Astrocyte (in vitro differentiated cells and primary cell): ENCODE measurements at regions not wholly inside any gene's neighbourhood (a gene's known extent, or its start where the extent isn't known, plus 50 kb on each side); places are given as distances from the start of the nearest gene placed in this dataset.
A peak's percentile ranks its signal among the peaks of the same experiment; 100 is the strongest.

Experiments
- DNase-seq: peaks from one replicate; pipeline ENCODE4 v3.0.0-alpha.2; 2010; ENCODE audit warnings: low read depth
- FAIRE-seq: peaks from 2 replicates; lab custom pipeline; 2011; peaks lifted over from hg19 to GRCh38; lab: Jason Lieb, UNC
- H2AFZ ChIP-seq: 2 replicates; pipeline ENCODE4 v1.6.0; 2012; ENCODE audit warnings: low read depth, low read length, inconsistent platforms
- H3K27ac ChIP-seq: 2 replicates; pipeline ENCODE4 v1.5.1; 2011; ENCODE audit warnings: low read depth, low read length, inconsistent platforms
- H3K27me3 ChIP-seq: 2 replicates; pipeline ENCODE4 v1.6.0; 2011; ENCODE audit warnings: low read length, inconsistent platforms; ENCODE audit not compliant: insufficient read depth
- H3K36me3 ChIP-seq: 2 replicates; pipeline ENCODE4 v1.5.1; 2011; ENCODE audit warnings: low read length, inconsistent platforms; ENCODE audit not compliant: insufficient read depth
- H3K4me1 ChIP-seq: 2 replicates; pipeline ENCODE4 v1.5.1; 2011; ENCODE audit warnings: low read length, inconsistent platforms; ENCODE audit not compliant: insufficient read depth
- H3K4me2 ChIP-seq: 2 replicates; pipeline ENCODE4 v1.6.0; 2012; ENCODE audit warnings: low read length, inconsistent platforms
- H3K4me3 ChIP-seq: 2 replicates; pipeline ENCODE4 v1.5.1; 2011; ENCODE audit warnings: low read depth, mild to moderate bottlenecking, low read length, inconsistent platforms; ENCODE audit not compliant: insufficient read depth
- H3K79me2 ChIP-seq: 2 replicates; pipeline ENCODE4 v1.6.0; 2012; ENCODE audit warnings: mild to moderate bottlenecking, low read length, inconsistent platforms; ENCODE audit not compliant: insufficient read depth
- H3K9ac ChIP-seq: 2 replicates; pipeline ENCODE4 v1.6.0; 2012; ENCODE audit warnings: mild to moderate bottlenecking, low read length, inconsistent platforms
- H3K9me3 ChIP-seq: 2 replicates; pipeline ENCODE4 v1.5.1; 2012; ENCODE audit warnings: low read depth, mild to moderate bottlenecking, low read length, inconsistent platforms; ENCODE audit not compliant: insufficient read depth
- H4K20me1 ChIP-seq: 2 replicates; pipeline ENCODE4 v1.6.0; 2012; ENCODE audit warnings: low read length, inconsistent platforms; ENCODE audit not compliant: insufficient read depth
- H3K27ac Mint-ChIP-seq: one replicate; pipeline ENCODE4 v1.8.0; 2021; ENCODE audit warnings: mild to moderate bottlenecking, mixed read lengths; ENCODE audit not compliant: unreplicated experiment
- H3K27me3 Mint-ChIP-seq: one replicate; pipeline ENCODE4 v1.8.0; 2021; ENCODE audit warnings: low read depth, mixed read lengths; ENCODE audit not compliant: unreplicated experiment
- H3K36me3 Mint-ChIP-seq: one replicate; pipeline ENCODE4 v1.8.0; 2021; ENCODE audit warnings: low read depth, mixed read lengths; ENCODE audit not compliant: unreplicated experiment
- H3K4me1 Mint-ChIP-seq: one replicate; pipeline ENCODE4 v1.8.0; 2021; ENCODE audit warnings: low read depth, mixed read lengths; ENCODE audit not compliant: unreplicated experiment
- H3K4me3 Mint-ChIP-seq: one replicate; pipeline ENCODE4 v1.8.0; 2021; ENCODE audit warnings: mild to moderate bottlenecking, moderate library complexity, mixed read lengths; ENCODE audit not compliant: unreplicated experiment
- H3K9me3 Mint-ChIP-seq: one replicate; pipeline ENCODE4 v1.8.0; 2021; ENCODE audit warnings: mild to moderate bottlenecking, mixed read lengths; ENCODE audit not compliant: unreplicated experiment
- EZH2 ChIP-seq: IDR thresholded peaks from 2 replicates; pipeline ENCODE4 v1.6.1; 2012; ENCODE audit warnings: mild to moderate bottlenecking, low read length, inconsistent platforms; ENCODE audit not compliant: insufficient read depth
- TF ChIP-seq, protein P1 (sequence below): IDR thresholded peaks from 2 replicates; pipeline ENCODE4 v1.5.1; 2011; ENCODE audit warnings: low read depth, mild to moderate bottlenecking, inconsistent platforms, low read length, moderate library complexity; ENCODE audit not compliant: insufficient read depth

DNA sequence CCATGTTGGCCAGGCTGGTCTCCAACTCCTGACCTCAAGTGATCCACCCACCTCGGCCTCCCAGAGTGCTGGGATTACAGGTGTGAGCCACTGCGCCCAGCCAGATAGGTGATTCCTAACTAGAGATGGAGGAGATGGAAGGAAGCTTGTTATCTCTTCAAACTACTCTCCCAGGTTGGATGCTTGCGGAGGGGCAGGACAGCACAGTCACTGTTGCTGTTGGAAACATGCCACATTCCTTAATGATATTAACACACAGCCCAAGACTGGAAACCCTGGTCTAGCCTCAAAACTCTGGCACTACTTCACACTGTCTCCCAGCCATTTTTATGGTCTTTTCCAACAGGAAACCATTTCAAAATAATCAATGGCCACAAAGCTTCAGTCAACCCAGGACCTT, 468.8 kb upstream of the NRP1 start:
- Mint-ChIP-seq H3K27me3 (no peaks in the 10 kb centered on the region), H3K4me1 (peaks cover 13% of the 10 kb centered on the region), H3K4me3 (no peak overlapping the region), H3K9me3 (no peaks in the 10 kb centered on the region), H3K27ac (no peak overlapping the region), H3K36me3 (no peaks in the 10 kb centered on the region)
- no peaks in the 10 kb centered on the region for H4K20me1 ChIP-seq
- no peaks in the 10 kb centered on the region for H3K9me3 ChIP-seq
- H3K27ac ChIP-seq: peak overlapping the region; percentile 40
- H3K27me3 ChIP-seq: no peaks in the 10 kb centered on the region
- H3K4me2 ChIP-seq: peak overlapping the region; percentile 25
- no peak overlapping the region for H3K4me3 ChIP-seq
- H3K9ac ChIP-seq: no peak overlapping the region
- H3K4me1 ChIP-seq: peaks cover 14% of the 10 kb centered on the region
- H3K79me2 ChIP-seq: no peaks in the 10 kb centered on the region
- DNase-seq (peak; percentile 80), FAIRE-seq (no peak)
- no peak for TF ChIP-seq EZH2
- TF ChIP-seq, protein P1, sequence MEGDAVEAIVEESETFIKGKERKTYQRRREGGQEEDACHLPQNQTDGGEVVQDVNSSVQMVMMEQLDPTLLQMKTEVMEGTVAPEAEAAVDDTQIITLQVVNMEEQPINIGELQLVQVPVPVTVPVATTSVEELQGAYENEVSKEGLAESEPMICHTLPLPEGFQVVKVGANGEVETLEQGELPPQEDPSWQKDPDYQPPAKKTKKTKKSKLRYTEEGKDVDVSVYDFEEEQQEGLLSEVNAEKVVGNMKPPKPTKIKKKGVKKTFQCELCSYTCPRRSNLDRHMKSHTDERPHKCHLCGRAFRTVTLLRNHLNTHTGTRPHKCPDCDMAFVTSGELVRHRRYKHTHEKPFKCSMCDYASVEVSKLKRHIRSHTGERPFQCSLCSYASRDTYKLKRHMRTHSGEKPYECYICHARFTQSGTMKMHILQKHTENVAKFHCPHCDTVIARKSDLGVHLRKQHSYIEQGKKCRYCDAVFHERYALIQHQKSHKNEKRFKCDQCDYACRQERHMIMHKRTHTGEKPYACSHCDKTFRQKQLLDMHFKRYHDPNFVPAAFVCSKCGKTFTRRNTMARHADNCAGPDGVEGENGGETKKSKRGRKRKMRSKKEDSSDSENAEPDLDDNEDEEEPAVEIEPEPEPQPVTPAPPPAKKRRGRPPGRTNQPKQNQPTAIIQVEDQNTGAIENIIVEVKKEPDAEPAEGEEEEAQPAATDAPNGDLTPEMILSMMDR: no peak
- H2AFZ ChIP-seq: no peak overlapping the region
- no peaks in the 10 kb centered on the region for H3K36me3 ChIP-seq

DNA sequence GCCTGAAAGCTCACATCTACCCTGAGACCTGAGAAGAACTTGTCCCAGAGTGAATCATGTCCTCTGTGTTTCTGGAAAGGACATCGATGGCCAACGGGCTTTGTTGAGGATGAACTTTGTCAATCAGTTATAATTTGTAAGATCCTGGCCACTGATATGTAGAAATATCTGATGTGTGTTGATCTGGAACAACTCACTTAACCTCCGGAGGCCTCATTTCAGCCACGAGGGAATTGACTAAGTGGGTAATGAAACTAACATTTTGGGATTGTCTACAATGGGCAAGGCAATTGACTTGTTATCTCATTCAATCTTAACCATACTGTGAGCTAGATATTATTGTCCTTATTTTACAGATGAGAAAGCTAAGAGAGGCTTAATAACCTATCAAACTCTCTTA, 468.1 kb upstream of the NRP1 start:
- Histone ChIP-seq H3K4me3 (no peak overlapping the region), H3K9ac (no peak overlapping the region), H3K27ac (no peak overlapping the region), H3K27me3 (no peaks in the 10 kb centered on the region), H3K4me1 (peaks cover 12% of the 10 kb centered on the region), H3K79me2 (no peaks in the 10 kb centered on the region), H3K36me3 (no peaks in the 10 kb centered on the region), H3K4me2 (no peak overlapping the region), H2AFZ (no peak overlapping the region), H4K20me1 (no peaks in the 10 kb centered on the region), H3K9me3 (no peaks in the 10 kb centered on the region)
- no peak overlapping the region for H3K27ac Mint-ChIP-seq
- no peak for TF ChIP-seq EZH2
- TF ChIP-seq, protein P1: no peak
- DNase-seq (no peak), FAIRE-seq (no peak)
- no peaks in the 10 kb centered on the region for H3K36me3 Mint-ChIP-seq
- H3K4me3 Mint-ChIP-seq: no peak overlapping the region
- H3K27me3 Mint-ChIP-seq: no peaks in the 10 kb centered on the region
- H3K4me1 Mint-ChIP-seq: peaks cover 10% of the 10 kb centered on the region
- no peaks in the 10 kb centered on the region for H3K9me3 Mint-ChIP-seq

DNA sequence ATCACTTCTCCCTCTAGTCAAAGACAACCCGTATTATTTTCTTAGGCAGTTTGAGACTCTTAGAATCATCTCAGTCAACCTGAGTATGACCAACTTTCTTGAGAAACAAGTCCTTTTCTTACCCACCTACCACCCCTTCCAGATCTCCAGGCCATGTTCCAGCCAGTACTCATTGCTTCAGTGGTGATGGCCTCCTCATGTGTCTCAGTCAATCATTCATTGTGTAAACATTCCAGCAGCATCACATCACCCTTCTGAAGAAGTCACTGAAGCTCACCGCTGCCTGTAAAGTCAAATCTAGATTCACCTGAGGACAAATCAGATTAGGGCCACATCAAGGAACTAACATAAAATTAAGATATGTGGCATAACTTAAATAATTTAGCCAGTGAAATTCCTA, 467.2 kb upstream of the NRP1 start:
- Histone ChIP-seq H2AFZ (no peak overlapping the region), H3K4me2 (no peak overlapping the region), H3K36me3 (no peaks in the 10 kb centered on the region), H3K4me1 (peaks cover 12% of the 10 kb centered on the region), H3K79me2 (no peaks in the 10 kb centered on the region), H3K4me3 (no peak overlapping the region), H3K27me3 (no peaks in the 10 kb centered on the region), H3K9ac (no peak overlapping the region), H3K27ac (no peak overlapping the region), H3K9me3 (no peaks in the 10 kb centered on the region), H4K20me1 (no peaks in the 10 kb centered on the region)
- FAIRE-seq (no peak), DNase-seq (peak; percentile 46)
- H3K36me3 Mint-ChIP-seq: no peaks in the 10 kb centered on the region
- H3K9me3 Mint-ChIP-seq: peaks cover under 1% of the 10 kb centered on the region
- peaks cover 10% of the 10 kb centered on the region for H3K4me1 Mint-ChIP-seq
- H3K27ac Mint-ChIP-seq: peak overlapping the region; percentile 26
- no peak overlapping the region for H3K4me3 Mint-ChIP-seq
- H3K27me3 Mint-ChIP-seq: no peaks in the 10 kb centered on the region
- no peak for TF ChIP-seq EZH2
- TF ChIP-seq, protein P1: no peak
